HG03159 (cell line): ENCODE measurements at regions not wholly inside any gene's neighbourhood (a gene's known extent, or its start where the extent isn't known, plus 50 kb on each side); places are given as distances from the start of the nearest gene placed in this dataset.

ENCODE experiments used
- ATAC-seq: cut with Tn5 transposase; IDR thresholded peaks from one replicate; pipeline ENCODE4 v1.9.1; 2021; ENCODE audit warnings: mild to moderate bottlenecking, moderate library complexity; ENCODE audit not compliant: unreplicated experiment

GRCh38 chr7:45347804-45348203 lies 190.2 kb downstream of the RAMP3 start:
- ATAC-seq = no peak

- no peak for ATAC-seq
These were observed 191.5 kb downstream of the RAMP3 start for GRCh38 chr7:45349090-45349489.

- ATAC-seq = no peak
These were observed 193.3 kb downstream of the RAMP3 start for GRCh38 chr7:45350896-45351295.

- ATAC-seq = no peak
These were observed 200.7 kb downstream of the RAMP3 start for GRCh38 chr7:45358287-45358686.

- no peak for ATAC-seq
These were observed 201.7 kb downstream of the RAMP3 start for GRCh38 chr7:45359250-45359649.

- ATAC-seq = no peak
These were observed 202.2 kb downstream of the RAMP3 start for GRCh38 chr7:45359776-45360175.

- no peak for ATAC-seq
These were observed 206.1 kb downstream of the RAMP3 start for GRCh38 chr7:45363669-45364068.

GRCh38 chr7:45365341-45365740 lies 207.8 kb downstream of the RAMP3 start:
- no peak for ATAC-seq

- no peak for ATAC-seq
These were observed 207.7 kb upstream of the ADCY1 start for GRCh38 chr7:45366475-45366874.

GRCh38 chr7:45367026-45367425 lies 207.1 kb upstream of the ADCY1 start:
- ATAC-seq = no peak

- ATAC-seq = no peak
These were observed 205.9 kb upstream of the ADCY1 start for GRCh38 chr7:45368129-45368807.

GRCh38 chr7:45384499-45384898 lies 189.7 kb upstream of the ADCY1 start:
- ATAC-seq = no peak

GRCh38 chr7:45387837-45388236 lies 186.3 kb upstream of the ADCY1 start:
- ATAC-seq = no peak

GRCh38 chr7:45389073-45389872 lies 184.9 kb upstream of the ADCY1 start:
- ATAC-seq = no peak

- no peak for ATAC-seq
These were observed 184.0 kb upstream of the ADCY1 start for GRCh38 chr7:45390180-45390579.

GRCh38 chr7:45390731-45391130 lies 183.4 kb upstream of the ADCY1 start:
- no peak for ATAC-seq

GRCh38 chr7:45391618-45392451 lies 182.3 kb upstream of the ADCY1 start:
- ATAC-seq = no peak

- ATAC-seq = no peak
These were observed 180.0 kb upstream of the ADCY1 start for GRCh38 chr7:45394117-45394708.

GRCh38 chr7:45399069-45399468 lies 175.1 kb upstream of the ADCY1 start:
- no peak for ATAC-seq

GRCh38 chr7:45400680-45401079 lies 173.5 kb upstream of the ADCY1 start:
- ATAC-seq = no peak

- no peak for ATAC-seq
These were observed 173.0 kb upstream of the ADCY1 start for GRCh38 chr7:45401155-45401554.
